ENCODE measurements at regions not wholly inside any gene's neighbourhood (a gene's known extent, or its start where the extent isn't known, plus 50 kb on each side); places are given as distances from the start of the nearest gene placed in this dataset.

- POLR2A ChIA-PET = no interaction called here
- H3K4me3 Mint-ChIP-seq = no peak overlapping the region
Measured at GRCh38 chr5:10868956-10869355, 107.9 kb upstream of the DAP start.

GRCh38 chr5:10867389-10868303, 106.6 kb upstream of the DAP start:
- peaks cover 0 to 4% (median 0%) of the 10 kb centered on the region in 4 donors for H3K4me1 Mint-ChIP-seq
- DNase-seq (no peak), ATAC-seq (no peak)
- no peaks in the 10 kb centered on the region for H3K36me3 Mint-ChIP-seq
- no peaks in the 10 kb centered on the region for H3K9me3 Mint-ChIP-seq
- no peak overlapping the region for H3K4me3 Mint-ChIP-seq
- POLR2A ChIA-PET = no interaction called here
- H3K27ac Mint-ChIP-seq = no peak overlapping the region
- peaks cover 0 to 11% (median 8%) of the 10 kb centered on the region in 5 donors for H3K27me3 Mint-ChIP-seq

More at GRCh38 chr5:10868956-10869355, 107.9 kb upstream of the DAP start:
- ATAC-seq (no peak), DNase-seq (no peak)
- Mint-ChIP-seq H3K27ac (no peak overlapping the region), H3K27me3 (peaks cover 0 to 8% (median 6%) of the 10 kb centered on the region in 5 donors), H3K4me1 (peaks cover 0 to under 1% (median 0%) of the 10 kb centered on the region in 4 donors), H3K9me3 (no peaks in the 10 kb centered on the region), H3K36me3 (no peaks in the 10 kb centered on the region)

DNA sequence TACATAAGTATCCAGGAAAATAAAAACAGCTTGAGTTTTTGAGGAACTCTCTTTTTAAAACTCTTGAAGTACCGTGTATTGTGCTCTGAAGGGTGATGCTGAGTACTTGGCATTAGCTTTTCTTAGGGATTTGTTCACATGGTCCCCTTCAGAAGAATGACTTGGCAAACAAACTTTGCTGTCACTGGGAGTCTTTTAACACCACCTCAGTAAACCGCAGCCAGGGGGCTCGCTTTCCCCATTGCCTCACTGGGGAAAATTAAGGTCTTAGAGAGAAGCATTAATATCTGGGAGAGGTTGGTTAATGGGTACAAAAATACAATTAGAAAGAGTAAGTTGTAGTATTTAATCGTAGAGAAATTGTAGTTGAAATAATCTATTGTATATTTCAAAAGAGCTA, 105.9 kb upstream of the DAP start:
- no peaks in the 10 kb centered on the region for H3K36me3 Mint-ChIP-seq
- H3K9me3 Mint-ChIP-seq = no peaks in the 10 kb centered on the region
- no peak for ATAC-seq
- DNase-seq = no peak
- H3K4me1 Mint-ChIP-seq = peaks cover 0 to 4% (median 0%) of the 10 kb centered on the region in 4 donors
- peaks cover 0 to 11% (median 7%) of the 10 kb centered on the region in 5 donors for H3K27me3 Mint-ChIP-seq
- POLR2A ChIA-PET = no interaction called here
- no peak overlapping the region for H3K4me3 Mint-ChIP-seq
- H3K27ac Mint-ChIP-seq = no peak overlapping the region

DNA sequence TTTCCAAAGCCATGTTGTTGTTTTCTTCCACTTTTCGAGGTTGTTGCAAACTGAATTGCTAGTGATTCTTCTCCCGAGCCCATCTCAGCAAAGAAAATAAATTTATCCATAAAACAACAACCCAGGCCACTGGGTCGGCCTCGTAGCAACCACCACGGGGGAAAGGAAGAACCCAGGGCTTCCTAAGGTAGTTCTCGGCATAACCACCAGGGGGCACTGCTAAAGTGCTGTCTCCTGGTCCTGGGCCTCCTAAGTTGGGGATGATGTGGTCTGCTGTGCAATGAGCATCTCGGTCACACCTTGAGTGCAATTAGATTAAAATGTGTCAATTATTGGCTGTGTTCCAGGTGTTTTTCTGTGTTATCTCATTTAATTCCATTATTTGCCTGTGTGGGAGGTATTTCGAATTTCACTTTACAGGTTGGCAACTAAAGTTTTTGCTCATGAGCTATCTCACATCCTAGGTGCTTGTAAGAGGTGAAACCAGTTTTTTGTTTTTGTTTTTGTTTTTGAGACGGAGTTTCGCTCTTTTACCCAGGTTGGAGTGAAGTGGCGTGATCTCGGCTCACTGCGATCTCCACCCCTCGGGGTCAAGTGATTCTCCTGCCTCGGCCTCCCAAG, 102.8 kb upstream of the DAP start:
- Mint-ChIP-seq H3K9me3 (no peaks in the 10 kb centered on the region), H3K36me3 (no peaks in the 10 kb centered on the region), H3K27me3 (peaks cover 3 to 15% (median 9%) of the 10 kb centered on the region in 5 donors), H3K27ac (peak overlapping the region in 1 of 10 donors; percentile 51), H3K4me1 (peaks cover 0 to 4% (median 0%) of the 10 kb centered on the region in 4 donors), H3K4me3 (no peak overlapping the region)
- peak in 1 of 2 donors; percentile 49 for ATAC-seq
- POLR2A ChIA-PET = no interaction called here
- peak in 8 of 10 donors; percentile 12 to 40 (median 30) for DNase-seq

- H3K9me3 Mint-ChIP-seq = no peaks in the 10 kb centered on the region
- ATAC-seq = no peak
- H3K36me3 Mint-ChIP-seq = peaks cover 0 to 2% (median 0%) of the 10 kb centered on the region in 3 donors
- POLR2A ChIA-PET = no interaction called here
- H3K27ac Mint-ChIP-seq = no peak overlapping the region
- peaks cover 12 to 33% (median 23%) of the 10 kb centered on the region in 5 donors for H3K27me3 Mint-ChIP-seq
- no peak for DNase-seq
- peaks cover 0 to 5% (median 2%) of the 10 kb centered on the region in 4 donors for H3K4me1 Mint-ChIP-seq
- H3K4me3 Mint-ChIP-seq = no peak overlapping the region
Measured at GRCh38 chr5:10862085-10862484, 101.1 kb upstream of the DAP start.

GRCh38 chr5:10861423-10861790, 100.4 kb upstream of the DAP start:
- H3K4me3 Mint-ChIP-seq = no peak overlapping the region
- H3K4me1 Mint-ChIP-seq = peaks cover 0 to 11% (median 5%) of the 10 kb centered on the region in 4 donors
- ATAC-seq = no peak
- H3K9me3 Mint-ChIP-seq = no peaks in the 10 kb centered on the region
- POLR2A ChIA-PET = no interaction called here
- DNase-seq = no peak
- H3K27ac Mint-ChIP-seq = no peak overlapping the region
- peaks cover 0 to 2% (median 0%) of the 10 kb centered on the region in 3 donors for H3K36me3 Mint-ChIP-seq
- H3K27me3 Mint-ChIP-seq = peaks cover 12 to 37% (median 24%) of the 10 kb centered on the region in 5 donors

DNA sequence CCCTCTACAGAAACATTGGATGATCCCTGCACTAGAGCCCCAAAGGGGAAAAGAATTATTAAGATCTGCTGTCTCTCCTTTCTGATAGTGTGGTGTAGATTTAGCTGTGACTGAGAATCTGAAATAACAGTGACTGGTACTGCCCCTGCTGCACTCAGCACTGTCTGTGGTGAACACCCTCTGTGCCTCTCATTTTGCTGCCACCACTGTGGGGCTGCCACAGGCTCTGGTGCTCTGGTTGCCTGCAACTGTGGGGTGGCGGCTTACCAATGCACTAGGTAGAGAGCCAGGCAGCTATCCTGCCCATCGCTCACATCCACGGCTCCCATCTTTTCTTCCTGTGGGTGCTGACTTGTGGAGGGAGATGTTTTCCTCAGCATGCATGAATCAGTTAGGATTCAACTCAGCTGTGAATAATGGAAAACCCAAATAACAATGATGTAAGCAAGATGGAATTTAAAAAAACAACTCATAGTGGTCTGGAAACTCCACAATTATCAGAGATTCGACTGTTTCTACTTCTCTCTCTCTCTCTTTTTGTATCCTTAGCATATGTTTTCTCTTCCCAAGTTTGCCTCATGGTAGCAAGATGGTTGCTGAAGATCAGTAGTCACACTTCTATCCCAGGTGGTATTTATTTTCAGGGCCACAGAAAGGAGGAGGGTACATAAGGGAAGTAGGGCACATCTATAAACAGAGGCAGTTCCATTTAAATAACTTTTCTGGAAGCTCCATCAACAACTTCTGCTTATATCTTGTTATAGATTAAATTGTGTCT, 99.8 kb upstream of the DAP start:
- DNase-seq (no peak), ATAC-seq (no peak)
- H3K27me3 Mint-ChIP-seq = peaks cover 12 to 37% (median 24%) of the 10 kb centered on the region in 5 donors
- no peaks in the 10 kb centered on the region for H3K9me3 Mint-ChIP-seq
- H3K4me3 Mint-ChIP-seq = no peak overlapping the region
- no peak overlapping the region for H3K27ac Mint-ChIP-seq
- H3K4me1 Mint-ChIP-seq = peaks cover 0 to 11% (median 5%) of the 10 kb centered on the region in 4 donors
- POLR2A ChIA-PET = no interaction called here
- H3K36me3 Mint-ChIP-seq = peaks cover 0 to 2% (median 0%) of the 10 kb centered on the region in 3 donors

GRCh38 chr5:10860196-10860543, 99.1 kb upstream of the DAP start:
- POLR2A ChIA-PET = no interaction called here
- peaks cover 0 to 2% (median 0%) of the 10 kb centered on the region in 3 donors for H3K36me3 Mint-ChIP-seq
- H3K27ac Mint-ChIP-seq = no peak overlapping the region
- H3K9me3 Mint-ChIP-seq = no peaks in the 10 kb centered on the region
- DNase-seq (no peak), ATAC-seq (no peak)
- H3K4me1 Mint-ChIP-seq = peaks cover 0 to 11% (median 5%) of the 10 kb centered on the region in 4 donors
- peaks cover 12 to 37% (median 23%) of the 10 kb centered on the region in 5 donors for H3K27me3 Mint-ChIP-seq
- no peak overlapping the region for H3K4me3 Mint-ChIP-seq

GRCh38 chr5:10859393-10860195, 98.6 kb upstream of the DAP start:
- no peak for ATAC-seq
- Mint-ChIP-seq H3K4me3 (no peak overlapping the region), H3K9me3 (no peaks in the 10 kb centered on the region), H3K27ac (no peak overlapping the region), H3K4me1 (peaks cover 0 to 11% (median 5%) of the 10 kb centered on the region in 4 donors), H3K36me3 (peaks cover 0 to 2% (median 0%) of the 10 kb centered on the region in 3 donors), H3K27me3 (peaks cover 12 to 37% (median 20%) of the 10 kb centered on the region in 5 donors)
- POLR2A ChIA-PET = no interaction called here
- no peak for DNase-seq

DNA sequence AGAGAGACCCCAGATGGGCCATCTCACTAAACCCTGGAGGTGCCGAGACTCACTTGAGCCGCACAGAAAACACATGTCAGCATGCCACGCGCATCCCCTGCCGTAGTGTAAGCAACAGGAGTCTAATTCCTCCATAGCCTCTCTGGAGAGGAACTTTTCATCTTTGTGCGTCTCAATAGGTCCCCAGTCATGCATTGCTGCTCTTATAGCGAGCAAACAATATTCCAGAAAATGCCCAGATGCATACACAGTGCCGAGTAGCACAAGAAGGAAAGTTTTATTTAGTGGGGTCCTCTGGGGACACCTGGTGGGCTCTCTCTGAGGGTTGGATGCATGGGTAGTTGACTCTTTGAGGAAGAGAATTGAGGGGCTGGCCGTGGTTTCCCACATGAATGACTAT, 97.9 kb upstream of the DAP start:
- POLR2A ChIA-PET = no interaction called here
- peaks cover 12 to 37% (median 20%) of the 10 kb centered on the region in 5 donors for H3K27me3 Mint-ChIP-seq
- DNase-seq (no peak), ATAC-seq (no peak)
- no peak overlapping the region for H3K27ac Mint-ChIP-seq
- H3K36me3 Mint-ChIP-seq = peaks cover 0 to 2% (median 0%) of the 10 kb centered on the region in 3 donors
- H3K4me3 Mint-ChIP-seq = no peak overlapping the region
- H3K9me3 Mint-ChIP-seq = no peaks in the 10 kb centered on the region
- H3K4me1 Mint-ChIP-seq = peaks cover 0 to 11% (median 5%) of the 10 kb centered on the region in 4 donors

GRCh38 chr5:10858307-10858706, 97.3 kb upstream of the DAP start:
- Mint-ChIP-seq H3K4me3 (no peak overlapping the region), H3K36me3 (peaks cover 0 to 2% (median 0%) of the 10 kb centered on the region in 3 donors), H3K27ac (no peak overlapping the region), H3K27me3 (peaks cover 9 to 37% (median 16%) of the 10 kb centered on the region in 5 donors), H3K9me3 (no peaks in the 10 kb centered on the region), H3K4me1 (peaks cover 0 to 7% (median 5%) of the 10 kb centered on the region in 4 donors)
- POLR2A ChIA-PET = no interaction called here
- no peak for ATAC-seq
- no peak for DNase-seq

- DNase-seq = no peak
- no peak for ATAC-seq
- POLR2A ChIA-PET = no interaction called here
- no peak overlapping the region for H3K27ac Mint-ChIP-seq
- H3K27me3 Mint-ChIP-seq = peaks cover 9 to 37% (median 19%) of the 10 kb centered on the region in 5 donors
- H3K4me3 Mint-ChIP-seq = no peak overlapping the region
- H3K36me3 Mint-ChIP-seq = peaks cover 0 to 2% (median 0%) of the 10 kb centered on the region in 3 donors
- H3K4me1 Mint-ChIP-seq = peaks cover 0 to 7% (median 5%) of the 10 kb centered on the region in 4 donors
- no peaks in the 10 kb centered on the region for H3K9me3 Mint-ChIP-seq
Measured at GRCh38 chr5:10857338-10857733, 96.3 kb upstream of the DAP start.
